ENCODE measurements at regions not wholly inside any gene's neighbourhood (a gene's known extent, or its start where the extent isn't known, plus 50 kb on each side); places are given as distances from the start of the nearest gene placed in this dataset.

DNA sequence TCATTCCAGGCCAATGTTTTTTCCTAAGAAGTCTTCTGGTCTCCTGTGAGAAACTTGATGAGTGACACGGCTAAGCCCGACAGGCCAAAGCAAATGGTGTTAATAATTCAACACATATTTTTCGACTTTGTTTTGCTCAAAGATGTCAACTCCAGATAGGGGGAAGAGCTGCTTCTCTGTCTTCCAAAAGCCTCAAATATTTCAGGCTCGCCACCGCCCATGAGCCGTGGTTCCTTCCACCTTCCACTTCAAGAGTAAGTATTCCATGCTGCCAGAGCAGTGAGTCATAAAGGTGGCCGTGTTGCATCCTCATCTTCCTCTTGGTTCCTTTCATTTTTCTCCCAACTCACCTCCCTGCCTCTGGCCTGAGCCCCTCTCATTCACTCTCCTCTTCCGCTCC is 272.6 kb downstream of the EFNB2 start:
- intact Hi-C loops (cut with DNase I): no loop called here
- TF ChIP-seq, protein P1, sequence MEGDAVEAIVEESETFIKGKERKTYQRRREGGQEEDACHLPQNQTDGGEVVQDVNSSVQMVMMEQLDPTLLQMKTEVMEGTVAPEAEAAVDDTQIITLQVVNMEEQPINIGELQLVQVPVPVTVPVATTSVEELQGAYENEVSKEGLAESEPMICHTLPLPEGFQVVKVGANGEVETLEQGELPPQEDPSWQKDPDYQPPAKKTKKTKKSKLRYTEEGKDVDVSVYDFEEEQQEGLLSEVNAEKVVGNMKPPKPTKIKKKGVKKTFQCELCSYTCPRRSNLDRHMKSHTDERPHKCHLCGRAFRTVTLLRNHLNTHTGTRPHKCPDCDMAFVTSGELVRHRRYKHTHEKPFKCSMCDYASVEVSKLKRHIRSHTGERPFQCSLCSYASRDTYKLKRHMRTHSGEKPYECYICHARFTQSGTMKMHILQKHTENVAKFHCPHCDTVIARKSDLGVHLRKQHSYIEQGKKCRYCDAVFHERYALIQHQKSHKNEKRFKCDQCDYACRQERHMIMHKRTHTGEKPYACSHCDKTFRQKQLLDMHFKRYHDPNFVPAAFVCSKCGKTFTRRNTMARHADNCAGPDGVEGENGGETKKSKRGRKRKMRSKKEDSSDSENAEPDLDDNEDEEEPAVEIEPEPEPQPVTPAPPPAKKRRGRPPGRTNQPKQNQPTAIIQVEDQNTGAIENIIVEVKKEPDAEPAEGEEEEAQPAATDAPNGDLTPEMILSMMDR (IDR thresholded peaks at IDR 0.05): no peak
- Histone ChIP-seq H3K27ac (no peak overlapping the region), H3K36me3 (no peaks in the 10 kb centered on the region), H3K9me3 (no peaks in the 10 kb centered on the region), H3K27me3 (ENCODE audit: low read depth) (no peaks in the 10 kb centered on the region), H3K4me3 (no peak overlapping the region), H3K4me1 (no peaks in the 10 kb centered on the region)
- no peak for DNase-seq
- no peak for ATAC-seq

DNA sequence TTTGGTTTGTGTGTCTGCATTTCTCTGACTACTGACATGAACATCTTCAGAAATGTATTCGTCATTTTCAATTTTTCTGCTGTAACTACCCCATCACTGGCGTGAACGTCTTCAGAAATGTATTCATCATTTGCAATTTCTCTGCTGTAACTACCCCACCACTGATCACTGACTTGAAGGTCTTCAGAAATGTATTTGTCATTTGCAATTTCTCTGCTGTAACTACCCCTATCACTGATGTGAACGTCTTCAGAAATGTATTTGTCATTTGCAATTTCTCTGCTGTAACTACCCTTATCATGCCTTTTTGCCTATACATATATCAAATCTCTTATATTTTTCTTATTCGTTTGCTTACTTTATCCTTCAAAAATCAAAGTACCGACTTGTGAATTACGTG is 274.0 kb downstream of the EFNB2 start:
- DNase-seq (no peak), ATAC-seq (no peak)
- Histone ChIP-seq H3K4me3 (no peak overlapping the region), H3K27ac (no peak overlapping the region), H3K27me3 (ENCODE audit: low read depth) (no peaks in the 10 kb centered on the region), H3K9me3 (no peaks in the 10 kb centered on the region), H3K4me1 (no peaks in the 10 kb centered on the region), H3K36me3 (no peaks in the 10 kb centered on the region)
- intact Hi-C loops (cut with DNase I): no loop called here
- TF ChIP-seq, protein P1 (IDR thresholded peaks at IDR 0.05): no peak

DNA sequence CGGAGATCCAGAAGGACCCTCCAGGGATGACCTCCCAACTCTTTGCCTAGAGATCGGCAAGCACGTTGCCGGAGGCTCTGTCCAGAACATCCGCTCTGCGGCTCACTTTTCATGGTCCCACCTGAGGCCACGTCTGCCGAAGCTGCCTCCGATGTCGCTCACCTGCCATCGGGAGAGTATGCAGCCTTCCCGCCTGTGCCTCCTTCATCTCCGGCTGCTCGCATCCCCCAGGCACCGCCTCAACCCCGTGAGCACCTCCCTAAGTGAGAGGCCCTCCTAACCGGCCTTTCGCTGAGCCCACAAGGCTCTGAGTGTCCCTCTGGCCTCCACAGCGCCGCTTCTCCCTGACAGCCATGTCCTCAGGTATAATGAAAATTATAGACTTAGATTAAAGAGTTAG is 275.1 kb downstream of the EFNB2 start:
- intact Hi-C loops (cut with DNase I): no loop called here
- no peaks in the 10 kb centered on the region for H3K4me1 ChIP-seq
- no peak for ATAC-seq
- no peaks in the 10 kb centered on the region for H3K36me3 ChIP-seq
- H3K27me3 ChIP-seq (ENCODE audit: low read depth): no peaks in the 10 kb centered on the region
- H3K27ac ChIP-seq: no peak overlapping the region
- no peak for DNase-seq
- no peak overlapping the region for H3K4me3 ChIP-seq
- TF ChIP-seq, protein P1 (IDR thresholded peaks at IDR 0.05): no peak
- H3K9me3 ChIP-seq: no peaks in the 10 kb centered on the region

DNA sequence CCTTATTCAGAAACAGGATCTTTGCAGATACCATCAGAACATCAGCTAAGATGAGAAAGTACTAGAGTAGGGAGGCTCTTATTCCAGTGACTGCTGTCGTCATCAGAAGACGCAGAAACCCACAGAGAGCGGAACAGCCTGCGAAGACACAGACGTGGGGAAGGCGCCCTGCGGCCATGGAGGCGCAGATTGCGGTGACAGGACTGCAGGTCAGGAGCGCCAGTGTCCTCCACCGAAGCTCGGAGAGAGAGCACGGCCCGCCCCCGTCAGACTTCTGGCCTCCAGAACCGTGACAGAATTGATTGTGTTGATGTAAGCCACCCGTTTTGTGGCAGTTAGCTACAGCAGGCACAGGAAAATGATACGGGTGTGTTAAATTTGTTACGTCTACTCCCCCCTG is 275.5 kb downstream of the EFNB2 start:
- TF ChIP-seq, protein P1 (IDR thresholded peaks at IDR 0.05): no peak
- Histone ChIP-seq H3K4me1 (no peaks in the 10 kb centered on the region), H3K4me3 (no peak overlapping the region), H3K9me3 (no peaks in the 10 kb centered on the region), H3K27me3 (ENCODE audit: low read depth) (no peaks in the 10 kb centered on the region), H3K27ac (no peak overlapping the region), H3K36me3 (no peaks in the 10 kb centered on the region)
- intact Hi-C loops (cut with DNase I): no loop called here
- ATAC-seq (no peak), DNase-seq (no peak)

DNA sequence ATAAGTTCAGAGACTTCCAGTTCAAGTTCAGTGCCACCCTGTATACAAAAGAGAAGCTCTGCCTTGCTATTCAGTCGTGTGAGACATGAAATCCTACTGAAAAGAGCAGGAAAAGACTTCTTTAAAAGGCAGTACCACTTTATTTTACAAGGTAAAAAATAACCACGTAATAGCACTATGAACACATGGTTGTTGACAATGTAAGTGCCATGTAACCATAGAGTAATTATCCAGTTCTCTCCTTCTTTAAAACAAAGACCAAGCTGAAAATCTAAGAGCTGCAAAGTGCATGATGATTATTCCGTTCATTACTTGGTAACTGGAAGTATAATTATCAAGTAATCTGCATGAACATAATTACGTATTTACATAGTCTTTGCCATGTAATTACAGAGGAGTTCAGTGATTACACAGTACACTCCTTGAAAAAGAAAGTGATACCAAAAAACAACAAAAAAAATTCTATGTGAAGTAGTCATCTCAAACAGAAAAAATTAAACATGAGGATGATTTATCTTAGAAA is 288.7 kb downstream of the EFNB2 start:
- TF ChIP-seq, protein P1 (IDR thresholded peaks at IDR 0.05): no peak
- H3K9me3 ChIP-seq: no peaks in the 10 kb centered on the region
- intact Hi-C loops (cut with DNase I): no loop called here
- H3K36me3 ChIP-seq: no peaks in the 10 kb centered on the region
- no peak overlapping the region for H3K27ac ChIP-seq
- H3K27me3 ChIP-seq (ENCODE audit: low read depth): no peaks in the 10 kb centered on the region
- DNase-seq (no peak), ATAC-seq (no peak)
- no peaks in the 10 kb centered on the region for H3K4me1 ChIP-seq
- H3K4me3 ChIP-seq: no peak overlapping the region

DNA sequence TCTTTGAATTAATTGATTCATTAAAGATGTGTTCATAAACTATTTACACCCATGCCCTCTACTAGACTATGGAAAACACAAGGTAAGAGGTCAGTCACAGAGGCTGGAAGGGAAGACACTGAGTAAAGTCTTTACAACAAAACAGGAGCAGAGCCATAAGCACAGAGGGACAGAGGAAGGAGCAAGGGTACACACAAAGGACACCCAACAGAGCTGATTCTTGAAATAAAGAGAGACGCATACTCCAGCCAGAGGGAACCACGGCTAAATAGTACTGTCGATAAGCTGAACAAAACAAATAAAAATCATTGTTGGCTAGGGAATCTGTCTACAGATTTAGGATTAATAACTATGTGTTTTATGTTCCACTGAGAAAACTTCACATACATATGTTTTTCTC is 289.2 kb downstream of the EFNB2 start:
- TF ChIP-seq, protein P1 (IDR thresholded peaks at IDR 0.05): no peak
- no peaks in the 10 kb centered on the region for H3K4me1 ChIP-seq
- H3K9me3 ChIP-seq: no peaks in the 10 kb centered on the region
- intact Hi-C loops (cut with DNase I): no loop called here
- DNase-seq (no peak), ATAC-seq (no peak)
- H3K27ac ChIP-seq: no peak overlapping the region
- H3K36me3 ChIP-seq: no peaks in the 10 kb centered on the region
- H3K27me3 ChIP-seq (ENCODE audit: low read depth): no peaks in the 10 kb centered on the region
- H3K4me3 ChIP-seq: no peak overlapping the region
